ENCODE measurements at regions not wholly inside any gene's neighbourhood (a gene's known extent, or its start where the extent isn't known, plus 50 kb on each side); places are given as distances from the start of the nearest gene placed in this dataset.

DNA sequence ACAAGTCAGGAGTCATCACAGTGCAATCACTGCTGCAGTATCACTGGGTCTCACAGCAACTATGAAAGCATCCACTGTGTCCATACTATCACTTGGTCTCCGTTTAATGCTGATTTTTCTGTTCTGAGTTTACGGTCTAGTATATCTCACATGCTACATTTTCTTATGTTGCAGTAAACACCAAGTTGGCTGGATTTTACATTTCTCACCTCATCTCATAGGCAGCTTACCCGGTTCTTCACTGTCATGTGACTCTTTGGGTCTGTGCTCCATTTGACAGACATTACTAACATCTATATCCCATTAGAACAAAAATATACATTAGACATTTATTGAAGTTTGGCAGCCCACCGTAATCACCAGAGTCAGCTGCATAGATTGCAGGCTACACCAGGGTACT lies 115.7 kb upstream of the PRMT8 start:
- no peak for TF ChIP-seq POLR2A (IDR thresholded peaks at IDR 0.05)
- TF ChIP-seq, protein P1, sequence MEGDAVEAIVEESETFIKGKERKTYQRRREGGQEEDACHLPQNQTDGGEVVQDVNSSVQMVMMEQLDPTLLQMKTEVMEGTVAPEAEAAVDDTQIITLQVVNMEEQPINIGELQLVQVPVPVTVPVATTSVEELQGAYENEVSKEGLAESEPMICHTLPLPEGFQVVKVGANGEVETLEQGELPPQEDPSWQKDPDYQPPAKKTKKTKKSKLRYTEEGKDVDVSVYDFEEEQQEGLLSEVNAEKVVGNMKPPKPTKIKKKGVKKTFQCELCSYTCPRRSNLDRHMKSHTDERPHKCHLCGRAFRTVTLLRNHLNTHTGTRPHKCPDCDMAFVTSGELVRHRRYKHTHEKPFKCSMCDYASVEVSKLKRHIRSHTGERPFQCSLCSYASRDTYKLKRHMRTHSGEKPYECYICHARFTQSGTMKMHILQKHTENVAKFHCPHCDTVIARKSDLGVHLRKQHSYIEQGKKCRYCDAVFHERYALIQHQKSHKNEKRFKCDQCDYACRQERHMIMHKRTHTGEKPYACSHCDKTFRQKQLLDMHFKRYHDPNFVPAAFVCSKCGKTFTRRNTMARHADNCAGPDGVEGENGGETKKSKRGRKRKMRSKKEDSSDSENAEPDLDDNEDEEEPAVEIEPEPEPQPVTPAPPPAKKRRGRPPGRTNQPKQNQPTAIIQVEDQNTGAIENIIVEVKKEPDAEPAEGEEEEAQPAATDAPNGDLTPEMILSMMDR (IDR thresholded peaks at IDR 0.05), result no peak
- DNase-seq (ENCODE audit: low spot score in 2 of 2), result no peak
- WGBS, 2 donors, result 88 to 92% methylated on average over 4 of the region's 4 CpGs
- no peak overlapping the region for H3K4me3 ChIP-seq (ENCODE audit: low read depth, poor library complexity, severe bottlenecking)
- intact Hi-C loops (cut with DNase I; ENCODE audit: low total_unique reads), result no loop called here

DNA sequence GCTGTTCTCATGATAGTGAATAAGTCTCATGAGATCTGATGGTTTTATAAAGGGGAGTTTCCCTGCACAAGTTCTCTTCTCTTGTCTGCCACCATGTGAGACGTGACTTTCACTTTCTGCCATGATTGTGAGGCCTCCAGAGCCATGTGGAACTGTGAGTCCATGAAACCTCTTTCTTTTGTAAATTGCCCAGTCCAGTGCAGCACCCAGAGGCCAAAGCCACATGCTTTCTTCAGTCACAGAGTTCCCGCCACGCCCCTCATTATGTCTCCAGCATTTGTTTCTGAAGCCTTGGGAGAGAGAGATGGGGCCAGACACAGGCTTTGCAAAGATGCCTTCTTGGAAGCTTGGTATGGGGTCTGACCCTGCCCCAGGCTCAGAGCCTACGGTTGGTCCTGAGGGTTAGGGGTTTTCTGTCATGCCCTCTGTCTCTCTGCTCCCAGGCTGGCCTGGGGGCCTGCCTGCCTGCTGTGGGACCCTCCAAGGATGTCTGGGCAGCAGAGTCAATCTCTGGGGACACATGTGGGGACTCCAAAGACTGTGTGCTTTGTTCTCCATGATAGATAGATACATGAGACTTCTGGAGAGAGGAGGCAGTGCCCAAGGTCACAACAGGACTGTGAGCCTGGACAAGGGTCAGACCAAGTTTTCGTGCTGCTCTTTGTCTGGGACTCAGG lies 114.1 kb upstream of the PRMT8 start:
- peak in 1 of 2 donors; percentile 4 for DNase-seq (ENCODE audit: low spot score in 2 of 2)
- WGBS, 2 donors, result 71 to 75% methylated on average over 5 of the region's 5 CpGs
- intact Hi-C loops (cut with DNase I; ENCODE audit: low total_unique reads), result no loop called here

DNA sequence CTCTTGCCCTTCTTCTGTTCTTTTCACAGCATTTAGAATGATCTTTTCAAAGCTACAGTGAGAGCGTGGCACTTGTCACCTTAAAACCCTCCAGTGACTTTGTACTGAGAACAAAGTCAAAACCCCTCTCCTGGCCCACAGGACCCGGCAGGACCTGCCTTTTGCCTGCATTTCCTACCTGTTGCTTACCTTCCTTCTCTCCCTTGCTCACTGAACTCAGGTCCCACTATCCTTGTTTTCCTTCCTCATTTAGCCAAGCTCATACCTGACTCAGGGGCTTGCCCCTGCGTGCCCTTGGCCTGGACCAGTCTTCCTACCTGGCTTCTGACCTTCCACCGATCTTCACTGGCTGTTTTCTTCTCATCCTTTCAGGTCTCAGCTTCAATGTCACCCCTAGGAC lies 112.3 kb upstream of the PRMT8 start:
- DNase-seq (ENCODE audit: low spot score in 2 of 2), result no peak
- no peak for TF ChIP-seq POLR2A (IDR thresholded peaks at IDR 0.05)
- TF ChIP-seq, protein P1 (IDR thresholded peaks at IDR 0.05), result no peak
- intact Hi-C loops (cut with DNase I; ENCODE audit: low total_unique reads), result no loop called here
- 69 to 71% methylated on average over 4 of the region's 4 CpGs for WGBS, 2 donors
- H3K4me3 ChIP-seq (ENCODE audit: low read depth, poor library complexity, severe bottlenecking), result no peak overlapping the region

More for the DNA sequence above, 114.1 kb upstream of the PRMT8 start:
- no peak for TF ChIP-seq POLR2A (IDR thresholded peaks at IDR 0.05)
- TF ChIP-seq, protein P1 (IDR thresholded peaks at IDR 0.05), result no peak
- no peak overlapping the region for H3K4me3 ChIP-seq (ENCODE audit: low read depth, poor library complexity, severe bottlenecking)

DNA sequence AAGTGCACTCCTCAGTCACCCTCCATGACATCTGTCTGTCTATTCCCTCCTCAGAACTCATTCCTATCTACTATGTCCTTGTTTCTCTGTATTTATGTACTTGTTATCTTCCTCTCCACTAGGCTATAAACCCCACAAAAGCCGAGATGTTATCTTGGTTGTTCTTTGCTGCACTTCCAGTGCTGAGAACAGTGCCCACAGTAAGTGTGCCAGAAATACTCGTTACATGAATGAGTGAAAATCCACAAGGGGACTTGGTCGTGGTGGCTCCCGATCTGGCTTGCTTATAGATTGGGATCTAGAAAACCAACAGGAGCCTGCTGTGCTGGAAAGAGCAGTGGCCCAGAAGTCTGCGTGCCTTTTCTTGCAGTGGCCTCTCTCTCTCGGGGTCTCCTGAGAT lies 111.9 kb upstream of the PRMT8 start:
- WGBS, 2 donors, result 70 to 79% methylated on average over 6 of the region's 6 CpGs
- no peak overlapping the region for H3K4me3 ChIP-seq (ENCODE audit: low read depth, poor library complexity, severe bottlenecking)

DNA sequence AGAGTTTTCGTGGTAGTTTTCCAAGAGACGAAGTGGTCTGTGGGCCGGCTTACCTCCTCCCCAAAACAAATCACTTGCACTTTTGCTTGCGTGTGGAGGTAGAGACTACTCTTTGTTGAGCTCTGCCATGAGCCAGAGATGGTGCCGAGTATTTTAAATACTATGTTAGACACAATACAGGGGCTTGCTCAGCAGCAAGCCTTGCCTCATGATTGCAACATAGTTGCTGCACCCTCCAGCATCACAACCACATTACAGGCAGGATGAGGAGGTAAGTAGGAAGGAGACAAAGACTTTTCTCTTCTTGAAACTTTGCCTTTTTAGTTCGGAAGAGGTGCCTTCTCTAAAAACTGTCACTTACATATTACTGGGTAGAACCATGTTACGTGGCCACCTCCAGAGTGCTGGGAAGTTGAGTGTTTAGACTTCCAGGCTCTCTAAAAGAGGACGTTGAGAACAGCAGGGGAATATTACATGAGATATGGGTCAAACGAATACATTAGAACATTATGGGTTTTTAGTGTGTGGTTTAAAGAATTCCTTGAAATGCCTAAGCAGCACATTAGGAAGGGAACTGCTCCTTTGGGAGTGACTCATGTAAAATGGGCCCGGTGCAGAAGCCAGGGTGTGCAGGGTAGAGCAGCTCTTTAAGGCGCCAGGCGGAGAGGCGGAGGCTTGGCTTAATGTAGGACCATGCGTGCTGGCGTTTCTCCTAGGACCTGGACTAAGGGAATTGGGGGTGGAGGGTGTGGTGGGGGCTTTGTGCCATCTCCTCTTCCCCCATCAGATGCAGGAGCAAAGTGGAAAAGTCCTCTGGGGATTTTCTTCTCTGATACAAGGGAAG lies 110.6 kb upstream of the PRMT8 start:
- no peak for TF ChIP-seq POLR2A (IDR thresholded peaks at IDR 0.05)
- TF ChIP-seq, protein P1 (IDR thresholded peaks at IDR 0.05), result no peak
- DNase-seq (ENCODE audit: low spot score in 2 of 2), result peak in 1 of 2 donors; percentile 7
- 62 to 63% methylated on average over 15 of the region's 15 CpGs for WGBS, 2 donors
- intact Hi-C loops (cut with DNase I; ENCODE audit: low total_unique reads), result no loop called here
- no peak overlapping the region for H3K4me3 ChIP-seq (ENCODE audit: low read depth, poor library complexity, severe bottlenecking)

More for the DNA sequence above, 111.9 kb upstream of the PRMT8 start:
- intact Hi-C loops (cut with DNase I; ENCODE audit: low total_unique reads), result no loop called here
- peak in 1 of 2 donors; percentile 1 for DNase-seq (ENCODE audit: low spot score in 2 of 2)
- TF ChIP-seq POLR2A (IDR thresholded peaks at IDR 0.05), result no peak
- TF ChIP-seq, protein P1 (IDR thresholded peaks at IDR 0.05), result no peak
